Heart left ventricle (tissue), 16 donors: ENCODE measurements at regions not wholly inside any gene's neighbourhood (a gene's known extent, or its start where the extent isn't known, plus 50 kb on each side); places are given as distances from the start of the nearest gene placed in this dataset.

Experiments used
- ATAC-seq, 4 donors: fragments of 200-7000 bp; cut with Tn5 transposase; one replicate each; pipeline ENCODE4 v1.9.1; 2020 to 2022; ENCODE audit warnings: moderate library complexity in 4 of 4, mild to moderate bottlenecking in 3 of 4, moderate number of reproducible peaks in 1 of 4
- DNase-seq, 5 donors: peaks; one replicate each; pipeline ENCODE4 v3.0.0-alpha.2; 2020
- H3K27ac ChIP-seq, 12 donors: fragments of 200-600 bp; sonication (generic) in 4 of 12; one replicate each; pipeline versions ENCODE4 v1.5.0 to v1.8.0; 2016 to 2022; ENCODE audit warnings: mild to moderate bottlenecking in 2 of 12
- H3K27me3 ChIP-seq, 9 donors: fragments of 200-600 bp; sonication (generic) in 2 of 9; one replicate each; pipeline versions ENCODE4 v1.5.1 to v1.8.0; 2016 to 2022; ENCODE audit warnings: mild to moderate bottlenecking in 3 of 9
- H3K36me3 ChIP-seq, 9 donors: fragments of 200-600 bp; sonication (generic) in 2 of 9; one replicate each; pipeline versions ENCODE4 v1.5.0 to v1.8.0; 2018 to 2022; ENCODE audit warnings: mild to moderate bottlenecking in 2 of 9
- H3K4me1 ChIP-seq, 12 donors: fragments of 200-600 bp; sonication (generic) in 4 of 12; one replicate each; pipeline versions ENCODE4 v1.5.0 to v1.8.0; 2016 to 2022; ENCODE audit warnings: mild to moderate bottlenecking in 3 of 12
- H3K4me3 ChIP-seq, 12 donors: fragments of 200-600 bp; sonication (generic) in 4 of 12; one replicate each; pipeline versions ENCODE4 v1.5.0 to v1.8.0; 2017 to 2022; ENCODE audit warnings: mild to moderate bottlenecking in 9 of 12, moderate library complexity in 4 of 12
- H3K9me3 ChIP-seq, 12 donors: fragments of 200-600 bp; sonication (generic) in 4 of 12; one replicate each; pipeline versions ENCODE4 v1.5.0 to v1.8.0; 2016 to 2022; ENCODE audit warnings: mild to moderate bottlenecking in 1 of 12
- CTCF ChIP-seq, 12 donors: fragments of 200-600 bp; sonication (generic) in 4 of 12; IDR thresholded peaks; one replicate each; pipeline versions ENCODE4 v1.5.0 to v1.8.0; 2018 to 2022; ENCODE audit warnings: antibody characterized with exemption in 12 of 12, mild to moderate bottlenecking in 5 of 12
- POLR2A ChIP-seq, 2 donors: fragments of 450-650 bp; IDR thresholded peaks; one replicate each; pipeline ENCODE4 v1.6.1; 2017; ENCODE audit warnings: antibody characterized with exemption in 2 of 2, mild to moderate bottlenecking in 2 of 2, moderate library complexity in 2 of 2
- WGBS, 4 donors: extraction: QIAGEN DNeasy Blood & Tissue Kit in 2 of 4; methylation state at CpG; one replicate each; pipeline versions ENCODE4 v1.1.5 to v1.1.7; 2013 to 2018; 5-methylcytosine and 5-hydroxymethylcytosine counted together
- intact Hi-C, 10 donors: fragments of 100-400 bp; cut with DNase I; formaldehyde crosslinking; loops; one replicate each; pipeline versions ENCODE4 v1.11.1 to v1.14.2; 2022
- donor health status: ischemic (EF 13 %, LVEDD 7.1; RV severe dilation, severe dysfunction).
- donor health status: healthy with polysubstance abuse.
- donor health status: DM: no; HTN: yes; CAD: no.
- donor health status: DM: no; HTN: no; CAD: no.
- donor health status: ischemic (EF 25% LVEDD 6.9; RV normal size, moderate dysfunction).
- donor health status: ischemic (EF 25% LVEDD 5.7; RV mildly dilated, moderate dysfunction).
- donor health status: healthy.
- donor health status: DM: yes; HTN: yes; CAD: no.
- donor health status: ischemic (EF 35%, LVEDD 5.7; RV mildly dilated, moderate dysfunction).
- donor health status: nonischemic (EF 11% LVEDD 7.7; RV severe dilation, severe dysfunction).
- donor health status: DM: yes; HTN: yes; CAD: no.
- donor health status: PGD.
- donor health status: ischemic (EF 29% LVEDD 5.4; RV normal size, mild dysfunction).
- donor health status: nonischemic (EF 23%, LVEDD 6.1; RV moderate dilation, normal function).

GRCh38 chr22:44412136-44412731 lies 85.8 kb downstream of the RTL6 start:
- DNase-seq (no peak), ATAC-seq (no peak)
- TF ChIP-seq CTCF (IDR thresholded peaks at IDR 0.05): no peak
- no peak for TF ChIP-seq POLR2A (IDR thresholded peaks at IDR 0.05)
- Histone ChIP-seq H3K27ac (no peak overlapping the region), H3K4me1 (peaks cover 0 to 34% (median 3%) of the 10 kb centered on the region in 12 donors), H3K36me3 (no peaks in the 10 kb centered on the region), H3K4me3 (no peak overlapping the region), H3K9me3 (peaks cover 0 to 2% (median 0%) of the 10 kb centered on the region in 12 donors), H3K27me3 (no peaks in the 10 kb centered on the region)
- 77 to 88% (median 80%) methylated on average over 14 to 19 of the region's 19 CpGs for WGBS, 4 donors
- intact Hi-C loops: loop anchor here in 1 of 10 donors (5.0 kb wide), 1 partner anchor 35 kb away; no protein-coding TSS in a partner anchor

GRCh38 chr22:44411226-44412135 lies 86.6 kb downstream of the RTL6 start:
- Histone ChIP-seq H3K4me3 (no peak overlapping the region), H3K27ac (peak overlapping the region in 2 of 12 donors; percentile 25 to 66), H3K4me1 (peaks cover 0 to 34% (median 3%) of the 10 kb centered on the region in 12 donors), H3K9me3 (peaks cover 0 to 2% (median 0%) of the 10 kb centered on the region in 12 donors), H3K27me3 (no peaks in the 10 kb centered on the region), H3K36me3 (no peaks in the 10 kb centered on the region)
- intact Hi-C loops: loop anchor here in 1 of 10 donors (5.0 kb wide), 1 partner anchor 36 kb away; no protein-coding TSS in a partner anchor
- TF ChIP-seq POLR2A (IDR thresholded peaks at IDR 0.05) (no peak), CTCF (IDR thresholded peaks at IDR 0.05) (no peak)
- WGBS, 4 donors: 80 to 91% (median 83%) methylated on average over 37 of the region's 37 CpGs
- ATAC-seq: no peak
- peak in 1 of 5 donors; percentile 46 for DNase-seq

- Histone ChIP-seq H3K36me3 (no peaks in the 10 kb centered on the region), H3K4me3 (no peak overlapping the region), H3K27me3 (no peaks in the 10 kb centered on the region), H3K4me1 (peaks cover 0 to 34% (median 3%) of the 10 kb centered on the region in 12 donors), H3K9me3 (no peaks in the 10 kb centered on the region), H3K27ac (peak overlapping the region in 4 of 12 donors; percentile 22 to 66 (median 42))
- peak in 4 of 5 donors; percentile 40 to 75 (median 55) for DNase-seq
- intact Hi-C loops: loop anchor here in 1 of 10 donors (5.0 kb wide), 1 partner anchor 37 kb away; no protein-coding TSS in a partner anchor
- 57 to 63% (median 60%) methylated on average over 10 to 16 of the region's 16 CpGs for WGBS, 4 donors
- ATAC-seq: peak; percentile 76 to 89 (median 86)
- no peak for TF ChIP-seq POLR2A (IDR thresholded peaks at IDR 0.05)
- TF ChIP-seq CTCF (IDR thresholded peaks at IDR 0.05): no peak
Measured at GRCh38 chr22:44410451-44410991, 87.5 kb downstream of the RTL6 start.

- no peak for ATAC-seq
- Histone ChIP-seq H3K4me3 (no peak overlapping the region), H3K27me3 (no peaks in the 10 kb centered on the region), H3K9me3 (no peaks in the 10 kb centered on the region), H3K36me3 (no peaks in the 10 kb centered on the region), H3K27ac (peak overlapping the region in 1 of 12 donors; percentile 25), H3K4me1 (peaks cover 0 to 34% (median 3%) of the 10 kb centered on the region in 12 donors)
- no peak for TF ChIP-seq CTCF (IDR thresholded peaks at IDR 0.05)
- TF ChIP-seq POLR2A (IDR thresholded peaks at IDR 0.05): no peak
- no peak for DNase-seq
- 78 to 80% (median 79%) methylated on average over 7 of the region's 7 CpGs for WGBS, 4 donors
- intact Hi-C loops: loop anchor here in 1 of 10 donors (5.0 kb wide), 1 partner anchor 37 kb away; no protein-coding TSS in a partner anchor
Measured at GRCh38 chr22:44409974-44410316, 88.1 kb downstream of the RTL6 start.
